ENCODE measurements at regions not wholly inside any gene's neighbourhood (a gene's known extent, or its start where the extent isn't known, plus 50 kb on each side); places are given as distances from the start of the nearest gene placed in this dataset.

GRCh38 chr18:71329114-71329513, 1040.3 kb downstream of the SOCS6 start:
- H3K4me3 ChIP-seq (ENCODE audit: control insufficient read depth in 2 of 3, extremely low read depth in 1 of 3, insufficient read depth in 2 of 3, low read depth in 1 of 3, low read length in 3 of 3), result no peak overlapping the region
- H3K9ac ChIP-seq (ENCODE audit: control insufficient read depth, extremely low read depth, insufficient read depth, low read length), result no peak overlapping the region
- no peaks in the 10 kb centered on the region for H3K9me3 ChIP-seq (ENCODE audit: control insufficient read depth, low read depth, low read length)
- dilution Hi-C loops (cut with MboI; ENCODE audit: extremely low pct_ligation_motif_present, low sequenced_read_pairs), result no loop called here
- no peaks in the 10 kb centered on the region for H3K36me3 ChIP-seq (ENCODE audit: control insufficient read depth in 2 of 2, extremely low read depth in 1 of 2, insufficient read depth in 2 of 2, low read length in 2 of 2)
- no peak for DNase-seq (ENCODE audit: low read depth, low spot score)
- TF ChIP-seq CTCF (optimal IDR thresholded peaks at IDR 0.05 in 1 of 3, IDR thresholded peaks at IDR 0.05 in 1 of 3, conservative IDR thresholded peaks at IDR 0.05 in 1 of 3; ENCODE audit: extremely low read depth in 1 of 3, insufficient read depth in 2 of 3, low read length in 3 of 3) (no peak), EZH2 (IDR thresholded peaks at IDR 0.05; ENCODE audit: low read length) (no peak)
- H2AFZ ChIP-seq (ENCODE audit: control insufficient read depth, low read length), result no peak overlapping the region
- H3K27me3 ChIP-seq (ENCODE audit: control insufficient read depth, extremely low read depth, insufficient read depth, low read length), result no peaks in the 10 kb centered on the region
- H3K4me1 ChIP-seq (ENCODE audit: control insufficient read depth, extremely low read depth, insufficient read depth, low read length), result no peaks in the 10 kb centered on the region
- no peaks in the 10 kb centered on the region for H3K79me2 ChIP-seq (ENCODE audit: control insufficient read depth, insufficient read depth, low read length)
- no peak overlapping the region for H3K27ac ChIP-seq (ENCODE audit: control insufficient read depth, insufficient read depth, low read length)
- no peak overlapping the region for H3K4me2 ChIP-seq (ENCODE audit: control insufficient read depth, extremely low read depth, insufficient read depth, low read depth, low read length)
- FAIRE-seq, result no peak
- H3K9me1 ChIP-seq (ENCODE audit: control insufficient read depth, extremely low read depth, insufficient read depth, low read length), result no peaks in the 10 kb centered on the region
- no peaks in the 10 kb centered on the region for H4K20me1 ChIP-seq (ENCODE audit: control insufficient read depth, extremely low read depth, insufficient read depth, low read length)

GRCh38 chr18:71327850-71328249, 1039.0 kb downstream of the SOCS6 start:
- Histone ChIP-seq H2AFZ (ENCODE audit: control insufficient read depth, low read length) (no peak overlapping the region), H3K9me1 (ENCODE audit: control insufficient read depth, extremely low read depth, insufficient read depth, low read length) (no peaks in the 10 kb centered on the region), H3K9me3 (ENCODE audit: control insufficient read depth, low read depth, low read length) (no peaks in the 10 kb centered on the region), H3K4me1 (ENCODE audit: control insufficient read depth, extremely low read depth, insufficient read depth, low read length) (no peaks in the 10 kb centered on the region), H3K4me3 (ENCODE audit: control insufficient read depth in 2 of 3, extremely low read depth in 1 of 3, insufficient read depth in 2 of 3, low read depth in 1 of 3, low read length in 3 of 3) (no peak overlapping the region), H3K27me3 (ENCODE audit: control insufficient read depth, extremely low read depth, insufficient read depth, low read length) (no peaks in the 10 kb centered on the region), H3K4me2 (ENCODE audit: control insufficient read depth, extremely low read depth, insufficient read depth, low read depth, low read length) (no peak overlapping the region), H3K27ac (ENCODE audit: control insufficient read depth, insufficient read depth, low read length) (no peak overlapping the region), H3K36me3 (ENCODE audit: control insufficient read depth in 2 of 2, extremely low read depth in 1 of 2, insufficient read depth in 2 of 2, low read length in 2 of 2) (no peaks in the 10 kb centered on the region), H3K9ac (ENCODE audit: control insufficient read depth, extremely low read depth, insufficient read depth, low read length) (no peak overlapping the region), H3K79me2 (ENCODE audit: control insufficient read depth, insufficient read depth, low read length) (no peaks in the 10 kb centered on the region), H4K20me1 (ENCODE audit: control insufficient read depth, extremely low read depth, insufficient read depth, low read length) (no peaks in the 10 kb centered on the region)
- no peak for DNase-seq (ENCODE audit: low read depth, low spot score)
- TF ChIP-seq EZH2 (IDR thresholded peaks at IDR 0.05; ENCODE audit: low read length) (no peak), CTCF (optimal IDR thresholded peaks at IDR 0.05 in 1 of 3, IDR thresholded peaks at IDR 0.05 in 1 of 3, conservative IDR thresholded peaks at IDR 0.05 in 1 of 3; ENCODE audit: extremely low read depth in 1 of 3, insufficient read depth in 2 of 3, low read length in 3 of 3) (no peak)
- FAIRE-seq, result no peak
- dilution Hi-C loops (cut with MboI; ENCODE audit: extremely low pct_ligation_motif_present, low sequenced_read_pairs), result no loop called here
